ENCODE measurements at regions not wholly inside any gene's neighbourhood (a gene's known extent, or its start where the extent isn't known, plus 50 kb on each side); places are given as distances from the start of the nearest gene placed in this dataset.
A peak's percentile ranks its signal among the peaks of the same experiment; 100 is the strongest.

DNA sequence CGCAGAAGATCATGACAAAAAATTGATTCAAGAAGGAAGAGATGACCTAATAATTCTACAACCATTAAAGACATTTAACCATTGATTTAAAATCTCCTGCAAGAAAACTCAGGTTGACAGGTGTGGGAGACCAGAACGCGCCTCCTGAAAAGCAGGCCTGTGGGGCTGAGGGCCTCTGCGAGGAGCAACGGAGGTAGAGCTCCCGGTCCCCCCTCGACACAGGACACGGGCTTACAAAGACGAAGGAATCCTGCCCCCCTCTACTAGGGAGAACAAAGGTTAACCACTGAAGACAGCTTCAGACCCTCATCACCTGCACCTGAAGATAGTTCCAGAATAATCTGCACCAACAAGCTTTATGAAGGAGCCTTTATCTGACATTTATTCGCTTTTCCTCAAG lies 55.9 kb upstream of the INPP5A start:
- DNase-seq = no peak
- TF ChIP-seq, protein P1, sequence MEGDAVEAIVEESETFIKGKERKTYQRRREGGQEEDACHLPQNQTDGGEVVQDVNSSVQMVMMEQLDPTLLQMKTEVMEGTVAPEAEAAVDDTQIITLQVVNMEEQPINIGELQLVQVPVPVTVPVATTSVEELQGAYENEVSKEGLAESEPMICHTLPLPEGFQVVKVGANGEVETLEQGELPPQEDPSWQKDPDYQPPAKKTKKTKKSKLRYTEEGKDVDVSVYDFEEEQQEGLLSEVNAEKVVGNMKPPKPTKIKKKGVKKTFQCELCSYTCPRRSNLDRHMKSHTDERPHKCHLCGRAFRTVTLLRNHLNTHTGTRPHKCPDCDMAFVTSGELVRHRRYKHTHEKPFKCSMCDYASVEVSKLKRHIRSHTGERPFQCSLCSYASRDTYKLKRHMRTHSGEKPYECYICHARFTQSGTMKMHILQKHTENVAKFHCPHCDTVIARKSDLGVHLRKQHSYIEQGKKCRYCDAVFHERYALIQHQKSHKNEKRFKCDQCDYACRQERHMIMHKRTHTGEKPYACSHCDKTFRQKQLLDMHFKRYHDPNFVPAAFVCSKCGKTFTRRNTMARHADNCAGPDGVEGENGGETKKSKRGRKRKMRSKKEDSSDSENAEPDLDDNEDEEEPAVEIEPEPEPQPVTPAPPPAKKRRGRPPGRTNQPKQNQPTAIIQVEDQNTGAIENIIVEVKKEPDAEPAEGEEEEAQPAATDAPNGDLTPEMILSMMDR (IDR thresholded peaks at IDR 0.05; ENCODE audit: low read depth, low read length, missing control alignments) = no peak

DNA sequence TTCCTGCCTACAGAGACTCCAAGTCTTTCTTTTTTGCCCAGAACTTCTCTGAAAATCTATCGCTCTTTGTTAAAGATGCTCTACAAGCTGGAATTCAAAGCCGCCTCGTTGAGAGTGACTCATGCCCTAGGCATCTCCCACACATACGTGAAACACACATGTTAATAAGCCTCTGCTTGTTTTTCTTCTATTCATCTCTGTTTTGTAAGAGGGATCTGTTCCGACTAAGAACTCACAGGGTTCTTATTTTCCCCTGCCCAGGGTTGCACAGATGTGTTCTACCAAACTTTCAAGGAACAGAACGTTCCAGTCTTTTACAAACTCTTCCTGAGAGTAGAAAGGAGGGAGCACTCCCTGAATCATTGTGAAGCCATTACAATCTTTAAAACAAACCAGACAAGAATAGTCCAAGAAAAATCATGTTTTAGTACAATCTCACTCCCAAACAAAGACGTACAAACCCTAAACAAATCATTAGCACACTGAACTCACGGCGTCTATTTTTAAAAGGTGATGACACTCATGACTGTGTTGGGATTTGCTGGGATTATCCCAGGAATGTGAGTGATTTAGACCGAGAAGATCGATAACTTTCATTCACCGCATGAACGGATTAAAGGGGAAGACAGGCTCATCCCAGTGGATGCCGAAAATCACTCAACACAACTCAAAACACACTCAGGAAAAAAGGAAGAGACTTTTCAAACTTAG lies 55.3 kb upstream of the INPP5A start:
- TF ChIP-seq, protein P1 (IDR thresholded peaks at IDR 0.05; ENCODE audit: low read depth, low read length, missing control alignments) = no peak
- no peaks in the 10 kb centered on the region for H3K27me3 ChIP-seq (replicated peaks)
- DNase-seq = peak; percentile 72
- H3K4me3 ChIP-seq (ENCODE audit: low read depth, low read length) = no peak overlapping the region
- in situ Hi-C loops (cut with HindIII; ENCODE audit: low pct_ligation_motif_present, low sequenced_read_pairs) = no loop called here
- H3K36me3 ChIP-seq (replicated peaks) = no peaks in the 10 kb centered on the region
- no peak overlapping the region for H3K27ac ChIP-seq

More for the DNA sequence above, 55.9 kb upstream of the INPP5A start:
- no peak overlapping the region for H3K27ac ChIP-seq
- H3K27me3 ChIP-seq (replicated peaks) = no peaks in the 10 kb centered on the region
- no peaks in the 10 kb centered on the region for H3K36me3 ChIP-seq (replicated peaks)
- in situ Hi-C loops (cut with HindIII; ENCODE audit: low pct_ligation_motif_present, low sequenced_read_pairs) = no loop called here
- H3K4me3 ChIP-seq (ENCODE audit: low read depth, low read length) = no peak overlapping the region

DNA sequence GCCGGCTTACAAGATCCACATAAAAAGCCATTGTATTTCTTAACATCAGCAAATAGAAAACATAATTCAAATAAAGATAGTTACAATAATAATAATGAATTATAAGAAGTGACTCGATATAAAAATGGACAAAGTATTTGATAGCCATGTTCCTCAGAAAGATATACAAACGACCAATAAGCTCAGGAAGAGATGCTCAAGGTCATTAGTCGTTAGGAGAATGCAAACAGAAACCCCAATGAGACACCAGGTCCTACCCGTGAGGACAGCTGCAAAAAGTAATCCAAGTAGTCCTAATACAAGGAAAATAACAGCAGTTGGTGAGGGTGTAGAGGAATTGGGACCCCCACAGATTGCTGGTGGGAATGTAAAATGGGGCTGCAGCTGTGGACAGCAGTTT lies 54.2 kb upstream of the INPP5A start:
- Histone ChIP-seq H3K27me3 (replicated peaks) (no peaks in the 10 kb centered on the region), H3K4me3 (ENCODE audit: low read depth, low read length) (no peak overlapping the region), H3K27ac (no peak overlapping the region), H3K36me3 (replicated peaks) (no peaks in the 10 kb centered on the region)
- TF ChIP-seq, protein P1 (IDR thresholded peaks at IDR 0.05; ENCODE audit: low read depth, low read length, missing control alignments) = no peak
- no peak for DNase-seq
- in situ Hi-C loops (cut with HindIII; ENCODE audit: low pct_ligation_motif_present, low sequenced_read_pairs) = no loop called here

DNA sequence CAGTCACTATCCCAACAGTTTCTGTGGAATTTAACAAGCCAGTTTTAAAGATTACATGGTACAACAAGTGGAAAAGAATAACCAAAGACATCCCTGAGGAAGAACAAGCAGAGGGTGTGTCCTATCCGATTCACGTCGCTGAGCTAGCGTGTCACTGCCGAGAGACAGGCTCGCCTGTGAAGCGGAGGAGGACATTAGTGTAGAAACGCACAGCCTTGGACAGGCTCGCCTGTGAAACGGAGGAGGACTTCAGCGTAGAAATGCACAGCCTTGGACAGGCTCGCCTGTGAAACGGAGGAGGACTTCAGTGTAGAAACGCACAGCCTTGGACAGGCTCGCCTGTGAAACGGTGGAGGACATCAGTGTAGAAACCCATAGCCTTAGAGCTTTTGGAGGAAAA lies 52.7 kb upstream of the INPP5A start:
- Histone ChIP-seq H3K27me3 (replicated peaks) (no peaks in the 10 kb centered on the region), H3K36me3 (replicated peaks) (no peaks in the 10 kb centered on the region), H3K27ac (no peak overlapping the region), H3K4me3 (ENCODE audit: low read depth, low read length) (no peak overlapping the region)
- in situ Hi-C loops (cut with HindIII; ENCODE audit: low pct_ligation_motif_present, low sequenced_read_pairs) = no loop called here
- DNase-seq = no peak
- TF ChIP-seq, protein P1 (IDR thresholded peaks at IDR 0.05; ENCODE audit: low read depth, low read length, missing control alignments) = no peak

DNA sequence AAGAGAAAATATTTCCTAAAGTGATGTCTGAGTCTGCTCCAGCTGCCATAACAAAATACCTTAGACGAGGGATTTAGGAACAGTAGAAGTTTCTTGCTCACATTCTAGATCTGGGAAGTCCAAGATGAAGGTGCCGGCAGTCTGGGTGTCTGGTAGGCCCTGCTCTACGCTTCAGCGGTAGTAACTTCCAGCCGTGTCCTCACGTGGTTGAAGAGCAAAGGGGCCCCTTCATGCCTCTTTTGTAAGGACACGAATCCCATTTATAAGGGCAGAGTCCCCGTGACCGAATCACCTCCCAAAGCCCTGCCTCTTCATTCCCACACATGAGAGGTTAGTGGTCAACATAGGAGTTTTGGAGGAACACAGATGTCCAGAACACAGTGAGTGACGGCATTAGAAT lies 52.2 kb upstream of the INPP5A start:
- TF ChIP-seq, protein P1 (IDR thresholded peaks at IDR 0.05; ENCODE audit: low read depth, low read length, missing control alignments) = no peak
- DNase-seq = no peak
- no peak overlapping the region for H3K27ac ChIP-seq
- no peaks in the 10 kb centered on the region for H3K36me3 ChIP-seq (replicated peaks)
- in situ Hi-C loops (cut with HindIII; ENCODE audit: low pct_ligation_motif_present, low sequenced_read_pairs) = no loop called here
- H3K27me3 ChIP-seq (replicated peaks) = no peaks in the 10 kb centered on the region
- no peak overlapping the region for H3K4me3 ChIP-seq (ENCODE audit: low read depth, low read length)
